Stromal cell of bone marrow (primary cell): ENCODE measurements at regions not wholly inside any gene's neighbourhood (a gene's known extent, or its start where the extent isn't known, plus 50 kb on each side); places are given as distances from the start of the nearest gene placed in this dataset.
"Not testable (repeated sequence)": the region's sequence is repeated elsewhere in the genome, so short reads cannot be mapped to it uniquely, and the experiment has no call there.

Source experiments
- DNase-seq: peaks from one replicate; pipeline ENCODE4 v3.0.0-alpha.2; 2012; ENCODE audit warnings: low read depth

- DNase-seq, result not testable (repeated sequence)
Measured at GRCh38 chr2:63739180-63739579, 102.5 kb upstream of the UGP2 start.

DNA sequence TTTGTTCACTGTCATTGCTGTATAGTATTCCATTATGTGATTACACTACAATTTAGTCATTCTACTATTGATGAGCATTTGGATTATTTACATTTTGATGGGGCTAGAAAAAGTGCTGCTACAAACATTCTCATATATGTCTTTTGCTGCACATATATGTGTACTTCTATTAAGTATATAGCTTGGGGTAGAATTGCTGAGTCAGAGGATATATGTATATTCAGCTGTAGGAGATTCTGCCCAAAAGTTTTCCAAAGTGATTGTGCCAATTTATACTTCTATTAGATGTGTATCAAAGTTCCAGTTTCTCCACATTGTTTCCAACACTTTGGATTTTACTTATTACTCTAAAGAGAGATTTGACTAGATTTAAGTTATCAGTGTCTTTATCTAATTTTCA, 101.7 kb upstream of the UGP2 start:
- no peak for DNase-seq

DNA sequence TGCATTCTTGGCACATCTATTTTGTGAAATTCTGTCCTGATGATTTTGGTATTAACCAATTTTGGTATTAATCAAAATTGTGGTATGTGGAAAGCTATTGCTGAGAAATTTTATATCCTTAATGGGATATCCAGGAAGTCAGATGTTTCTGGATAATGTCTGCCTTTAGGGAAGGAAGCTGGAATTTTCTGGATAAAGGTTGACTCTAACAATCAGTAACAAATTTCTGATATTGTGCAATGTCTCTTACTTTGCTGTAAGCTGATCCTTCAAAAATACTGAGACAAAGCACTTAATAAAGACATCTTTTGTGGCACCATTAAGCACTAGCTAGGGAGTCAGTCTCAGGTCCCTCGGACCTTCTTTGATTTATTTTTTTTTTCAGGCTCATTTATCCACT, 100.8 kb upstream of the UGP2 start:
- no peak for DNase-seq

GRCh38 chr2:63741884-63742579, 99.7 kb upstream of the UGP2 start:
- no peak for DNase-seq

- DNase-seq, result no peak
Measured at GRCh38 chr2:63742580-63742976, 99.1 kb upstream of the UGP2 start.

DNA sequence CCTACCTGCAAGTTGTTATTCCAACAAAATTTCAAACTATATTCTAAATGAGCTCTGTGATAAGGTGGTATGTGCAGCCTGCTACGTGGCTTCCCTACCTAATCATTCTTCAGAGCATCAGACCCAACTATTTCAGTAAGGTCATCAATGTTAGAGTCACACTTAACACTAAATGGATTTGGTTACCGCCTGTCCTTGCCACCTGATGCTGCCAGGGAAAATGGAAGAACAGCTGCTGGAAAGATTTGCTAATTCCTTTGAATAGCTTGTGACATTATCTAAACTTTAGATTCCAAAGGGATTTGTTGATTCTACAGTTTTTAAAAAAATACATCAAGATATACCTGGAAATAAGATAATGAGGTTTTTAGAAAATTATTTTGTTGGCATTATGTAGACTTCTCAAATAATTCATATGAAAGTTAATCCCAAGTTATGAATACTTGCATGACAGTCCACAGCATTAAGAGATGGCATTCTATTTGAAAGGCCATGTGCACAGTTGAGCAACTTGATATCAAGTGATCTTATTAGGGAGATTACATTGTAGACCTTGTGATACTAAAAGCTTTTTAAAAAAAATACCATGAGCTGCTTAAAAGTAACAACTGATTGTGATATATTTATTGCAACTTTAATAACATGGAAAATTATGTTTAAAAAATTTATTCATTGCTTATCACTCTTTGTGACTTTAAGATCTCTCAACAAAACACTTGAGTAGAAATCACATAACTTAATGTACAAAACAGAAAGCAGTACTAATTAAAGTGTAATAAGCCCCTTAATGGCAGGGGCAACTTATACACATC, 98.3 kb upstream of the UGP2 start:
- DNase-seq, result no peak

GRCh38 chr2:63743982-63744966, 97.4 kb upstream of the UGP2 start:
- DNase-seq, result no peak

DNA sequence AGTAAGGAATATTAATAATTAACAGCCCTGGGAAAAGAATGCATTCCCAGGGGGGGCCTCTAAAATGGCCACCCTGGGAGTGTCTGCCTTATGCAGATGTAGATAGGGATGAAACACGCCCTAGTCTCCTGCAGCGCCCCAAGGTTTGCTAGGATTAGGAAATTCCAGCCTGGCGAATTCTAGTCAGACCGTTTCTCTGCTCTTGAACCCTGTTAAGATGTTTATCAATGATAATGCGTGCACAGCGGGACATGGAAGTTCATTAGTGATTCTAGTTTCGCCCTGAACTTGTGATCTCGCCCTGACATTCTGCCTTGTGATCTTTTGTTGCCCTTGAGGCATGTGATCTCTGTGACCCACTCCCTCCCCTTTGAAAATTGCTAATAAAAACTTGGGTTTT, 95.1 kb upstream of the UGP2 start:
- DNase-seq, result not testable (repeated sequence)

DNA sequence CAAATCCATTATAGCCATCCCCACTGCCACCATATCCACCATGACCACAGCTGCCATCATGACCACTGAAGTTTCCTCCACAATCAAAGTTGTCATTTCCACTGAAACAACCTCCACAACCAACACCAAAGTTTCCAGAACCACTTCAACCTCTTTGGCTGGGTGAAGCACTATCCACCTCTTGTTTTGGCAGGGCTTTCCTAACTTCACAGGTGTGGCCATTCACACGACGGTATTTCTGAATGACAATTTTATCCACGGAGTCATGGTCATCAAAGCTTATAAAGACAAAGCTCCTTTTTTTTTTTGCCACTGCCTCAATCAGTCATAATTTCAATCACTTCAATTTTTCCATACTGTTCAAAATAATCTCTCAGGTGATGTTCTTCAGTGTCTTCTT, 89.8 kb upstream of the UGP2 start:
- DNase-seq, result no peak

GRCh38 chr2:63755216-63755615, 86.5 kb upstream of the UGP2 start:
- no peak for DNase-seq

DNA sequence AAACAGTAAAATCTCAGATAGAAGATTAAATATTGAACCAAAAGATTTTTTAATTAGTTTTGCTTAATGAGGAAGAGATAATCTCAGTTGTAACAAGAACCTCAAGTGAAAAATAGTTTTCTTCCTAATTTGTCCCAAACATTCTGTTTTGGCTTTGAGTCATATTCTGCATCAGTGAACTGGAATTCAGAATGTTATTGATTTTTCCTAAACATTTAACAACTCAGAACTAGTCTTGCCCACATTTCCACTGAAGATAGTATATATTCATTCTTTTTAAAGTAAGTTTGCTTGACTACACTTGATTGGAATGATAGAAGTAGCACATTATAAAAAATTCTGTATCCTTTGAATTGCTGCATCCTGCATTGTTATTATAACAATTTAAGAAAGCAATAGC, 85.7 kb upstream of the UGP2 start:
- DNase-seq, result no peak

DNA sequence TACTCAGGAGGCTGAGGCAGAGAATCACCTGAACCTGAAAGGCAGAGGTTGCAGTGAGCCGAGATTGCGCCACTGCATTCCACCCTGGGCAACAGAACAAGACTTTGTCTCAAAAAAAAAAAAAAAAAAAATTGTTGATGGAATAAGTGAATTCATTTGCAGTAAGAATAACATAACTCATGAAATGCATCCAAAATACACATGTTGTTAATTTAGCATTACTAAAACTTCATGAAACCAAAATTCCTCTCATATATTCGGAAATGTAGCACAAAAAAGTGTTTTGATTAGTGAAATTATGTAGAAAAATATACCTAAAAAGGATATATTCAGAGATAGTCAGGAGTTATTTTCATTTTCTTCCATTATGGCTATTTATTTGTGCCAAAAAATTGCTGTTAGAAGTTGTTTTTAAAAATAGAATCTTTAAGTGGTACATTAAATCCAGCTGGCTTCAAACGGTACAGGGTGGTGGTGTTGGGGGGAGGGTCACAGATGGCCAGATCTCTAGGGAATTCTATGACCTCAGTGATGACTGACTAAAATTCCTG, 78.2 kb upstream of the UGP2 start:
- peak; percentile 57 for DNase-seq

GRCh38 chr2:63764630-63765029, 77.1 kb upstream of the UGP2 start:
- peak; percentile 38 for DNase-seq

DNA sequence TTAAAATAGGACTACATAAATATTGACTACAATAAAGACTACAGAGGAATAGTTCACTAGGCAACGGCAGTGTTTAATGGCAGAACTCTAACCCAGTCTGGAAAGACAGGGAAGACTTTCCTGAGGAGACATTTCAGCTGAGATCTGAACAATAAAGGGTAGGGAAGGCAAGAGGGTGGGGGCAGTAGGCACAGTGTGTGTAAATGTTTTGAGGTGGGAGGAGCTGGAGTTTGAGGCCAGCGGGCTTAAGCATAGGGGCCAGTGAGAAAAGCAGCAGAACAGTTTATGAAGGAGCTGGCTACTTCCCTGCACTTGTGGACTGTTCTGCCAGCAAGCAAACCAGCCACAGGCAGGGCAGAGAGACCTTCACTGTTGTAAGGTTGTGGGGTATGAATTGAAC, 76.6 kb upstream of the UGP2 start:
- DNase-seq, result no peak

DNA sequence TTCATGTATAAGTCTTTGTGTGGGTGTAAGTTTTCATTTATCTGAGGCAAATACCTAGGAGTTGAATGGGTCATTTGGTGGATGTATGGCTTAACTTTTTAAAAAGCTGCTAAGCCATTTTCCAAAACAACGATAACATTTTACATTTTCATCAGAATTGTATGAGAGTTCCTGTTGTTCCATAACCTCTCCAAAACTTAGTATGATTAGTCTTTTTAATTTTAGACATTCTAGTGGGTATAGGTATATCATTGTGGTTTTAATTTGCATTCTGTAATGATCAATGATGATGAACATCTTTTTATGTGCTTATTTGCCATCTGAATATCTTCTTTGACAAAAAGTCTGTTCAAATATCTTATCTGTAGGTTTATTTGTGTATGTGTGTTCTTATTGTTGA, 74.4 kb upstream of the UGP2 start:
- DNase-seq, result no peak

DNA sequence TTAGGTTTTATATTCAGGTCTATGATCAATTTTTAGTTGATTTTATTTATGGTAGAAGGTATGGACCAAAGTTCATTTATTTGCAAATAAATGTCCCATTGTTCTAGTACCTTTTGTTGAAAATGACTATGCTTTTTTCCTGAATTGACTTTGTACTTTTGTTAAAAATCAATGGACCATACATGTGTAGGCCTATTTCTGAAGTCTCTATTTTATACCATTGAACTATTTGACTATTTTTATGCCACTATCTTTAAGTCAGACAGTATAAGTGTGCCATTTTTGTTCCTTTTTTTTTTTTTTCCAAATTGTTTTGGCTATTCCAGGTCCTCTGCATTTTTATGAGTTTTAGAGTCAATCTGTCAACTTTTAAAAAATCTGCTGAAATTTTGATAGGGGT, 73.6 kb upstream of the UGP2 start:
- no peak for DNase-seq

- DNase-seq, result no peak
Measured at GRCh38 chr2:63769915-63770314, 71.8 kb upstream of the UGP2 start.

DNA sequence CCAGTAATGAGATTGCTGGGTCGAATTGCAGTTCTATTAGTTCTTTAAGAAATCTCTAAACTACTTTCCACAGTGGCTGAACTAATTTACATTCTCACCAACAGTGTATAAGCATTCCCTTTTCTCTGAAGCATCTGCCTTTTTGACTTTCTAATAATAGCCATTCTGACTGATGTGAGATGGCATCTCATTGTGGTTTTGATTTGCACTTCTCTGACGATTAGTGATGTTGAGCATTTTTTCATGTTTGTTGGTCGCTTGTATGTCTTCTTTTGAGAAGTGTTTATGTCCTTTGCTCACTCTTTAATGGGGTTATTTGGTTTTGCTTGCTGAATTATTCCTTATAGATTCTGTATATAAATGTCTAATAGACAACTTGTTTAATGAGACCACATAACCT, 69.6 kb upstream of the UGP2 start:
- no peak for DNase-seq

GRCh38 chr2:63775191-63775590, 66.5 kb upstream of the UGP2 start:
- no peak for DNase-seq

DNA sequence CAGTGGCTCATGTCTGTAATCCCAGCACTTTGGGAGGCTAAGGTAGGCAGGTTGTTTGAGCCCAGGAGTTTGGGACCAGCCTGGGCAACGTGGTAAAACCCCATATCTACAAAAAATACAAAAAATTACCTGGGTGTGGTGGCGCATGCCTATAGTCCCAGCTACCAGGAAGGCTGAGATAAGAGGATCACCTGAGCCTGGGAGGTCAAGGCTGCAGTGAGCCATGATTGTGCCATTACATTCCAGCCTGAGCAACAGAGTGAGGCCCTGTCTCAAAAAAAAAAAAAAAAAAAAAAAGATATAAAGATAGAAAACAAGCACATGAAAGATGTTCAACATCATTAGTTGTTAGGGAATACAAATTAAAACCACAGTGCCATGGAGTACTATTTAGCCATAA, 65.3 kb upstream of the UGP2 start:
- DNase-seq, result no peak

DNA sequence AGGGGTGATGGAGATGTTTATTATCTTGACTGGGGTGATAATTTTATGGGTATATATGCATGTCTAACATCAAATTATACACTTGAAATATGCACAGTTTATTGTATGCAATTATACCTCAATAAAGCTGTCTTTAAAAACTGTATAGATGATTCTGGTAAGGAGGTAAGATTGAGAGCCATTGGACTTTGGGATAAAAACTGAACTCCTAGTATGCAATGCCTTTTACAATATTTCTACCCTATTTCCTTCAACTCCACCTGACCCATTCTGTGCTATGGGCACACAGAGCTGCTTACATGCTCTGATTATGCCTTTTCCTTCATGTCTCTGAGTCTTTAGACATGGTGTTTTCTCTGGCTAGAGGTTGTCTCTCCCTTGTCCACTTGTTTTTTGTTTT, 63.9 kb upstream of the UGP2 start:
- no peak for DNase-seq

- no peak for DNase-seq
Measured at GRCh38 chr2:63778391-63778790, 63.3 kb upstream of the UGP2 start.
